DMS153 treated with DMSO at 0.1 percent for 48 hours (cell line): ENCODE measurements at regions not wholly inside any gene's neighbourhood (a gene's known extent, or its start where the extent isn't known, plus 50 kb on each side); places are given as distances from the start of the nearest gene placed in this dataset.

Experiments used
- DNase-seq: peaks from one replicate; lab custom pipeline; 2025; ENCODE audit not compliant: unreplicated experiment; lab: John Stamatoyannopoulos, UW

DNA sequence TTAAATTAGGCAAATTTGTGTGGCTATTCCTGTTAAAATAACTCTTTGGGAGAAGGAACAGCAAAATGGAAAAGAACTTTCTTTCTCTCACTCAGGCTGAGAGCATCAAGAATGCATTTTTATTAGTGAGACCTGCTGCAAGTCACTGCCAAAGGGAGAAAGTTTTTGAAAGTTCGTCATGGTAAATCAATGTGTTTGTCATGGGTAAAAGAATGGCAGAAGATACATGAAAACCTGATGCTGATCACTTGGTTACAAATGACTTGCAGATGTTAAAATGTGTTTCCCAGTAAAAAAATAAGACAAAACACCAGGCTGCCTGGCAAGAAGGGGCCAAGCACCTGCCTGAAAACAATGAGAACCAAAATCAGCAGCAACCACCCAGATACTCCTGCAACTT is 484.7 kb upstream of the NRP1 start:
- no peak for DNase-seq

- DNase-seq, result no peak
Measured at GRCh38 chr10:33818343-33818742, 483.9 kb upstream of the NRP1 start.

DNA sequence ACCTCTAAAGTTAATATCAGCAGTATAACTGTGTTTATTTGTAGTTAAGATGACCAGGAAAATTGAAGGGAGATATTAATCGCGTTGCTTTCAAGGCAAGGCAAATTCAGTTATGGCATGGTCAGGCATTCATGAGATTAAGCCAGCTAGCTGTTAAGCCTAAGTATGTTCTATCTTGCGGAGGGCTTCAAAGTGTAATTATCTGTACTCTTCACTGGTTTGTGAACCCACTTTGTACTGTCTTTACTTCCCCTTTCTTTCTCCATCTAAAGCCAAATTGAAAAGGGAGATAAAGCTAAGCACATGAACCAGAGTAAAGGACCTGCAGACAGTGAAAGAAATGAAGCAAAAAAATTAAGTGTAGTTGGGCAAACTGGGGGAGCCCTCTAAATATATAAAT is 483.1 kb upstream of the NRP1 start:
- no peak for DNase-seq

DNA sequence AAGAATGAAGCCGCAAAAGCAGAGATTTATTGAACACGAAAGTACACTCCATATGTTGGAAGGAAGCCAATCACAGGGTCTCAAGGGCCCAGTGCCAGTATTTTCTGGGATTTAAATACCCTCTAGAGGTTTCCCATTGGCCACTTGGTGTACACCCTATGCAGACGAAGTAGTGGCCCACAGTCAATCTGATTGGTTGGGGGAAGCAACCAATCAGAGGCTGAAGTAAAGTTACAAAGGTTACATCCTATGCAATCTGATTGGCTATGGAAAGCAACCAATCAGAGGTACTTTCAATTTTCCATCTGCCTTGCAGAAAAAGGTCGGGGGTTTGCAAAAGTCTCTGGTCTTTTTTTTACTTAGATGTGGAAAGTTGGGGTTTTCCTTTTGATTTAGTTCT is 481.3 kb upstream of the NRP1 start:
- no peak for DNase-seq

DNA sequence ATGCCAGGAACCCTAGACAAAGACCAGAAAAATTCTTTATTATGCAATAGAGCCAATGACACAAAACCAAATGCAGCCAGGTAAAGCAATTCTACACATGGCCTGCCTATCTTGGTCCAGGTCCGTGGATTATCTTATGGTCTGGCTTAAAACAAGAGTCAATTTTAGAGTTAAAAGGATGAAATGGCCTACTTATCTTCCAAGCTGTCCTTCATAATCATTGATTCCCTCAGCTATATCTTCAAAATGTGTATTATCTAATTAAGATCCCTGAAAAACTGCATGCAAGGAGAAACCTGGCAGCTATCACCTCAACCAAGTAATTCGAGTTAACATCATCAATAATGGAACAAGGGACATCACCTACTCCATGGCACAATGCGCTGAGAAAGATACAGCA is 479.4 kb upstream of the NRP1 start:
- no peak for DNase-seq

GRCh38 chr10:33813415-33813814 is 478.9 kb upstream of the NRP1 start:
- DNase-seq, result no peak

GRCh38 chr10:33812586-33812985 is 478.1 kb upstream of the NRP1 start:
- no peak for DNase-seq

GRCh38 chr10:33810986-33811385 is 476.5 kb upstream of the NRP1 start:
- no peak for DNase-seq

DNA sequence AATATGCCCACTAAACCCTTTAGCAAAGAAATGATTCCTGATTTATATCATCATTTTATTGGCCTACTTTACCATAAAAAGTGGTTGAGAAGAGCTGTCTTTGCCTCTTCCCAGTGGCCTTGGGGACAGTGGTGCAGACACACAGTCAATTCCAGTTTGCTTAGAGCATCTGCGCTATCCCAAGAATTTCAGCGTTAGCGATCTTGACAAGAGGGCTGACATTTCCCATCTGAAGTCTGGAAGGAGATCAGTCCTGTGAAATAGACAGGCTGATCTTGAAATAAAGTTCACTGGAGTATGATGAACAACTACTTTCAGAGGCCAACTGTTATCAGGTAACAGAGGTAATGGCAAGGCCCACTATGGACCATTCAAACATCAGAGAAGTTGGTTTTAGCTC is 475.3 kb upstream of the NRP1 start:
- DNase-seq, result no peak

DNA sequence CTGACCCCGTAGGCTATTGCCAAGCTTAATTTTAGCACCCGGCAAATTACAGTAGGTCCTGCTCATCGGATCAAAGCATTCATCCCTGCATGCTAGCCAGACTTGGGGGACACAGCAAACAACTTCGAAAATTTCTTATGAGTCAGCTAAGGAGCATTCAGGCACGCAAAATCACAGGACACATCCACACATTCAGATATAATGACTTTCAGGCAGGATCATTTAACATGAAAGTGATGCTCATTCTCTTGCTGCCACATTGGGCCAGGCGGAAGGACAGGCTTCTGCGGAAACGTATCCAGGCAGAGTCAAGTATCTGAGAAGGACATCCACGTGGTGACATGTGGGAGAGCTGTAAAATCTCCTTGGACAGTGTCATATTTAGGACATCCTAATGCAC is 474.0 kb upstream of the NRP1 start:
- DNase-seq, result no peak

- no peak for DNase-seq
Measured at GRCh38 chr10:33807531-33808359, 473.3 kb upstream of the NRP1 start.

DNA sequence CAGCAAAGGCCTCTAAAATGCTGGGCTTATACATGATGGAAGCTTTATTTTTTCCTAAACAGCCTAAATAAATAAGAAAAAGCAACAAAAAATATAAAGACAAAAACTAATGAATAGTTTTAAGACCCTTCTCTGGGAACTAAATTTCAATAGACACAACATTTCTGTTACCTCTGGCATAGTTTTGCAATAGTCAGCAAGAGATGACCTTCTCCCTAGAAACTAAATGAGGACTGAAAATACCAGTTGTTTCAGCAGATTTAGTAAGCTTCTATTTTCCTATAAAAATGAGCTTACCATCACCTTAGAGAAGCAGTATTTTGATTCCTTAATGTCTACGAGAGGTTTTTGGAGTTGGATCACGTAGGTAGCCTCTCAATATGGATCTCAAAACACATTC is 471.4 kb upstream of the NRP1 start:
- no peak for DNase-seq

DNA sequence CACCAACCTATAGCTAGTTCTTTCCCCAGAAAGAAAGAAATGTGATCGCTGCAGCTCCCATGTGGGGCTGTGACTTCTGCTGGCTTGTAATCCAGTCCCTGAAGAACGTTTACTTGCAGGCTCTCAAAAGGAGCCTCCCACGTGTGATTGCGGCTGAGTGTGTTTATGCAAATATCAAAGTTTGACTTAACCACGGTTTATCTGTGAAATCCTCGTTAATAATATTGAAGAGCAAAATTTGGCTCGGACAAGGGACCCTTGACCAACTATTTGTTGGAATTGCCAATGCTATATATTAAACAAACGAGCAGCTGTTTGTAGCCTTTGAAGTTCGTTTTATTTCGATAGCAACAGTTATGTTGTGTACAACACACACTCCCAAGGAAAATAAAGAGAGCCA is 470.1 kb upstream of the NRP1 start:
- no peak for DNase-seq

- no peak for DNase-seq
Measured at GRCh38 chr10:33803248-33803647, 468.8 kb upstream of the NRP1 start.

GRCh38 chr10:33802566-33802965 is 468.1 kb upstream of the NRP1 start:
- no peak for DNase-seq

DNA sequence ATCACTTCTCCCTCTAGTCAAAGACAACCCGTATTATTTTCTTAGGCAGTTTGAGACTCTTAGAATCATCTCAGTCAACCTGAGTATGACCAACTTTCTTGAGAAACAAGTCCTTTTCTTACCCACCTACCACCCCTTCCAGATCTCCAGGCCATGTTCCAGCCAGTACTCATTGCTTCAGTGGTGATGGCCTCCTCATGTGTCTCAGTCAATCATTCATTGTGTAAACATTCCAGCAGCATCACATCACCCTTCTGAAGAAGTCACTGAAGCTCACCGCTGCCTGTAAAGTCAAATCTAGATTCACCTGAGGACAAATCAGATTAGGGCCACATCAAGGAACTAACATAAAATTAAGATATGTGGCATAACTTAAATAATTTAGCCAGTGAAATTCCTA is 467.2 kb upstream of the NRP1 start:
- DNase-seq, result no peak

DNA sequence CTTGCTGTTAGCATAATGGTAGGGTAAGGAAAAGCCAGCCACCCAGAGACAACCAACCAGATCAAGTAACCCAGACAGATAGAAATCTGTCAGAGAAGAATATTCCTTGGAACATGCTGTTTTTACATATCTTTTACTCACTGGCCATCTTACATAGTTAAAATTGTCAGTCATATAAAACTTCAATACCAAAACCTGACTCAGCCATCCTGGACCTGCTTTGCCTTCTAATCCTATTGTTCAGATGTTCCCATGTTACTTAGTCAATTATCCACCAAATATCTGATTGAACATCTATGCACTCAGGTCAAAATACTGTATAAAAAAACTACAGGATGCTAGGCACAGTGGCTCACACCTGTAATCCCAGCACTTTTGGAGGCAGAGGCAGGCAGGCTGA is 466.5 kb upstream of the NRP1 start:
- no peak for DNase-seq

- DNase-seq, result no peak
Measured at GRCh38 chr10:33800545-33800944, 466.1 kb upstream of the NRP1 start.

DNA sequence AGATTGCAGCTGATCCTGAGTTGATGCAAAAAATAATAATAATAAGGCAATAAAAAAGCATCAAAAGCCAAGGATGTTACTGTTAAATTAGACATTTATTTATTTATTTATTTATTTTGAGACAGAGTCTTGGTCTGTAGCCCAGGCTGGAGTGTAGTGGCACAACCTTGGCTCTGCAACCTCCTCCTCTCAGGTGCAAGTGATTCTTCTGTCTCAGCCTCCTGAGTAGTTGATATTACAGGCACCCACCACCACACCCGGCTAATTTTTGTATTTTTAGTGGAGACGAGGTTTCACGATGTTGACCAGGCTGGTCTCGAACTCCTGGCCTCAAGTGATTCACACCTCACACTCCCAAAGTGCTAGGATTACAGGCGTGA is 465.5 kb upstream of the NRP1 start:
- no peak for DNase-seq

GRCh38 chr10:33799281-33799943 is 464.9 kb upstream of the NRP1 start:
- no peak for DNase-seq

GRCh38 chr10:33798754-33799153 is 464.3 kb upstream of the NRP1 start:
- no peak for DNase-seq

DNA sequence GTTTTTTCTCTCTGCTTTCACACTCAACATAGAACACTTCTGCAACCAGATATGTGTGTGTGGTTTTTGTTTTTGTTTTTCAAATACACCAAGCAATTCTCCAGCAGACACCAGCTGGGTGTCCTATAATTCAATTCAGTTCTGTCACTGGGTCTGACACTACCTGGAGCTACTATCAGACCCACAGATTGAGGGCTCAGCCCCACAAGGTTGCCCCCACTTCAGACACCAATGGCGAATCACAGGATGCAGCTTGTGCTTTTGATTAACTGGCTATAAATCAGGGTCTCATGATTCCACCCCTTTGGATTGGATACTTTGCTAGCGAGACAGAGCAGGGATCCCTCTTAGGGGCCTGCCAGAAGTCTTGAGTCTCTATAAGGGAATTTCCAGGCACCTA is 462.2 kb upstream of the NRP1 start:
- no peak for DNase-seq

DNA sequence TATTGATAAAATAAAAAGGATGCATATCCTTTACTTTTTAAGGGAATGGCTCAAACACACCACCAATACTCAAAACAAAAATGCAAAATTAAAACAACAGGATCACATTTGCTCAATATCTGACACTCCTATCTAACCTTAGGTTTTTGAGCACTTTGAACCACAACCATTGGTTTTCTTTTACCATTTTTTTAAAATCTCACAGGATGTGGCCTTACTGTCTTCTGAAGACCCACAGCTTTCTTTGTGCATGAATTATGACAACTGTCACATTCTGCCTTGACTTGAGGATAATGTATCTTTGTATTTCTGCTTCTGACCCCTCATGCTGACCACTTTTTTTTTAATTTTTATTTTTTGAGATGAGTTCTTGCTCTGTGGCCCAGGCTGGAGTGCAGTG is 461.1 kb upstream of the NRP1 start:
- DNase-seq, result no peak
